ENCODE measurements at regions not wholly inside any gene's neighbourhood (a gene's known extent, or its start where the extent isn't known, plus 50 kb on each side); places are given as distances from the start of the nearest gene placed in this dataset.
A peak's percentile ranks its signal among the peaks of the same experiment; 100 is the strongest.

- FAIRE-seq, result peak; percentile 94
- H3K27ac ChIP-seq (ENCODE audit: control insufficient read depth, insufficient read depth, low read length), result peak overlapping the region; percentile 59
Observed at GRCh38 chr18:45412577-45412976, 202.7 kb upstream of the SLC14A2 start.

GRCh38 chr18:45413180-45413836 lies 202.0 kb upstream of the SLC14A2 start:
- H4K20me1 ChIP-seq (ENCODE audit: control insufficient read depth, extremely low read depth, insufficient read depth, low read length), result no peaks in the 10 kb centered on the region
- no peak overlapping the region for H3K4me2 ChIP-seq (ENCODE audit: control insufficient read depth, extremely low read depth, insufficient read depth, low read depth, low read length)
- DNase-seq (ENCODE audit: low read depth, low spot score) (no peak), FAIRE-seq (peak; percentile 36)
- no peaks in the 10 kb centered on the region for H3K9me1 ChIP-seq (ENCODE audit: control insufficient read depth, extremely low read depth, insufficient read depth, low read length)
- no peaks in the 10 kb centered on the region for H3K9me3 ChIP-seq (ENCODE audit: control insufficient read depth, low read depth, low read length)
- no peaks in the 10 kb centered on the region for H3K79me2 ChIP-seq (ENCODE audit: control insufficient read depth, insufficient read depth, low read length)
- TF ChIP-seq EZH2 (IDR thresholded peaks at IDR 0.05; ENCODE audit: low read length) (no peak), CTCF (optimal IDR thresholded peaks at IDR 0.05 in 1 of 3, IDR thresholded peaks at IDR 0.05 in 1 of 3, conservative IDR thresholded peaks at IDR 0.05 in 1 of 3; ENCODE audit: extremely low read depth in 1 of 3, insufficient read depth in 2 of 3, low read length in 3 of 3) (no peak)
- H3K27ac ChIP-seq (ENCODE audit: control insufficient read depth, insufficient read depth, low read length), result peak overlapping the region; percentile 27
- dilution Hi-C loops (cut with MboI; ENCODE audit: extremely low pct_ligation_motif_present, low sequenced_read_pairs), result no loop called here
- H2AFZ ChIP-seq (ENCODE audit: control insufficient read depth, low read length), result no peak overlapping the region
- no peak overlapping the region for H3K9ac ChIP-seq (ENCODE audit: control insufficient read depth, extremely low read depth, insufficient read depth, low read length)
- peaks cover 19% of the 10 kb centered on the region for H3K4me1 ChIP-seq (ENCODE audit: control insufficient read depth, extremely low read depth, insufficient read depth, low read length)
- H3K27me3 ChIP-seq (ENCODE audit: control insufficient read depth, extremely low read depth, insufficient read depth, low read length), result no peaks in the 10 kb centered on the region
- H3K4me3 ChIP-seq (ENCODE audit: control insufficient read depth in 2 of 3, extremely low read depth in 1 of 3, insufficient read depth in 2 of 3, low read depth in 1 of 3, low read length in 3 of 3), result no peak overlapping the region
- H3K36me3 ChIP-seq (ENCODE audit: control insufficient read depth in 2 of 2, extremely low read depth in 1 of 2, insufficient read depth in 2 of 2, low read length in 2 of 2), result no peaks in the 10 kb centered on the region

More at GRCh38 chr18:45412577-45412976, 202.7 kb upstream of the SLC14A2 start:
- H3K4me2 ChIP-seq (ENCODE audit: control insufficient read depth, extremely low read depth, insufficient read depth, low read depth, low read length), result peak overlapping the region; percentile 53
- no peaks in the 10 kb centered on the region for H3K9me1 ChIP-seq (ENCODE audit: control insufficient read depth, extremely low read depth, insufficient read depth, low read length)
- dilution Hi-C loops (cut with MboI; ENCODE audit: extremely low pct_ligation_motif_present, low sequenced_read_pairs), result no loop called here
- no peaks in the 10 kb centered on the region for H3K9me3 ChIP-seq (ENCODE audit: control insufficient read depth, low read depth, low read length)
- H4K20me1 ChIP-seq (ENCODE audit: control insufficient read depth, extremely low read depth, insufficient read depth, low read length), result no peaks in the 10 kb centered on the region
- no peak overlapping the region for H3K4me3 ChIP-seq (ENCODE audit: control insufficient read depth in 2 of 3, extremely low read depth in 1 of 3, insufficient read depth in 2 of 3, low read depth in 1 of 3, low read length in 3 of 3)
- TF ChIP-seq EZH2 (IDR thresholded peaks at IDR 0.05; ENCODE audit: low read length) (no peak), CTCF (optimal IDR thresholded peaks at IDR 0.05 in 1 of 3, IDR thresholded peaks at IDR 0.05 in 1 of 3, conservative IDR thresholded peaks at IDR 0.05 in 1 of 3; ENCODE audit: extremely low read depth in 1 of 3, insufficient read depth in 2 of 3, low read length in 3 of 3) (no peak)
- peaks cover 25% of the 10 kb centered on the region for H3K4me1 ChIP-seq (ENCODE audit: control insufficient read depth, extremely low read depth, insufficient read depth, low read length)
- H2AFZ ChIP-seq (ENCODE audit: control insufficient read depth, low read length), result peak overlapping the region; percentile 86
- H3K36me3 ChIP-seq (ENCODE audit: control insufficient read depth in 2 of 2, extremely low read depth in 1 of 2, insufficient read depth in 2 of 2, low read length in 2 of 2), result no peaks in the 10 kb centered on the region
- DNase-seq (ENCODE audit: low read depth, low spot score), result peak; percentile 45
- no peak overlapping the region for H3K9ac ChIP-seq (ENCODE audit: control insufficient read depth, extremely low read depth, insufficient read depth, low read length)
- H3K27me3 ChIP-seq (ENCODE audit: control insufficient read depth, extremely low read depth, insufficient read depth, low read length), result no peaks in the 10 kb centered on the region
- H3K79me2 ChIP-seq (ENCODE audit: control insufficient read depth, insufficient read depth, low read length), result no peaks in the 10 kb centered on the region
